ENCODE measurements at regions not wholly inside any gene's neighbourhood (a gene's known extent, or its start where the extent isn't known, plus 50 kb on each side); places are given as distances from the start of the nearest gene placed in this dataset.
A peak's percentile ranks its signal among the peaks of the same experiment; 100 is the strongest.

DNA sequence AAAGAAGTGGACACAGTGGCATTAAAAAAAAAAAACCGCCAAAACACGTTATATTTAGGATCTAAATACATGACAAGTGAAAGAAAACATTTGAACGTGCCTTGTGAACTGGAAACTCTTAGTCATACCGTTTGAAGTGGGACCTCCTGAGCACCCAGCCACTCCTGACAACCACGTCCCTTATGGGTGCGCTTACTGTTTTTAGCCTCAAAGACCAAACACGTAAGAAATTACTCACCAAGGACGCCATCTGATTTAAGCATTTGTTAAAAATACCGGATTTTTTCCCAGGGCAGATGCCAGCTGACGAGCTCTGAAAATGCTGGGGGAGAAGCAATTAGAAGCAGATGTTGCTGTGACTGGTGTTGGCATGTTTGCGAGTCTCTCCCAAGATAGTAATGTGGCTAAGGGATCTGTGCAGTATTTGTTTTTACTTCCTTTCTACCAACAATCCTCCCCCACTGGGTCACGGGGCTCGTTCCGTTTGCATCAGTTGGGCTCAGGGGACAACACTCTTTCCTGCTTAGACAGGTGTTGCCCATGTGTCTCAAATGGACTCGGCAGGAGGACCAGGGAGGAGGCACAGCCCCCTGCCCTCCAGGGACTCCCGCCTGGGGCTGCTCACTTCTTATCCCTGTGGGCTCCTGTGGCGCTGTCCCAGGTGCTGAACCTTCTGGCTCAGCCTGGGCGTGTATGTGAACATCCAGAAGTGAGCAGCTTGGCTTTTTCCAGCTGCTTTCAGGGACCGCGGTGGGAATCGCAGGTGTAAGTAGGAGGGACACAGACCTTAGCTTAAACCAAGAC lies 101.0 kb downstream of the BEGAIN start (continued):
- TF ChIP-seq, protein P1, sequence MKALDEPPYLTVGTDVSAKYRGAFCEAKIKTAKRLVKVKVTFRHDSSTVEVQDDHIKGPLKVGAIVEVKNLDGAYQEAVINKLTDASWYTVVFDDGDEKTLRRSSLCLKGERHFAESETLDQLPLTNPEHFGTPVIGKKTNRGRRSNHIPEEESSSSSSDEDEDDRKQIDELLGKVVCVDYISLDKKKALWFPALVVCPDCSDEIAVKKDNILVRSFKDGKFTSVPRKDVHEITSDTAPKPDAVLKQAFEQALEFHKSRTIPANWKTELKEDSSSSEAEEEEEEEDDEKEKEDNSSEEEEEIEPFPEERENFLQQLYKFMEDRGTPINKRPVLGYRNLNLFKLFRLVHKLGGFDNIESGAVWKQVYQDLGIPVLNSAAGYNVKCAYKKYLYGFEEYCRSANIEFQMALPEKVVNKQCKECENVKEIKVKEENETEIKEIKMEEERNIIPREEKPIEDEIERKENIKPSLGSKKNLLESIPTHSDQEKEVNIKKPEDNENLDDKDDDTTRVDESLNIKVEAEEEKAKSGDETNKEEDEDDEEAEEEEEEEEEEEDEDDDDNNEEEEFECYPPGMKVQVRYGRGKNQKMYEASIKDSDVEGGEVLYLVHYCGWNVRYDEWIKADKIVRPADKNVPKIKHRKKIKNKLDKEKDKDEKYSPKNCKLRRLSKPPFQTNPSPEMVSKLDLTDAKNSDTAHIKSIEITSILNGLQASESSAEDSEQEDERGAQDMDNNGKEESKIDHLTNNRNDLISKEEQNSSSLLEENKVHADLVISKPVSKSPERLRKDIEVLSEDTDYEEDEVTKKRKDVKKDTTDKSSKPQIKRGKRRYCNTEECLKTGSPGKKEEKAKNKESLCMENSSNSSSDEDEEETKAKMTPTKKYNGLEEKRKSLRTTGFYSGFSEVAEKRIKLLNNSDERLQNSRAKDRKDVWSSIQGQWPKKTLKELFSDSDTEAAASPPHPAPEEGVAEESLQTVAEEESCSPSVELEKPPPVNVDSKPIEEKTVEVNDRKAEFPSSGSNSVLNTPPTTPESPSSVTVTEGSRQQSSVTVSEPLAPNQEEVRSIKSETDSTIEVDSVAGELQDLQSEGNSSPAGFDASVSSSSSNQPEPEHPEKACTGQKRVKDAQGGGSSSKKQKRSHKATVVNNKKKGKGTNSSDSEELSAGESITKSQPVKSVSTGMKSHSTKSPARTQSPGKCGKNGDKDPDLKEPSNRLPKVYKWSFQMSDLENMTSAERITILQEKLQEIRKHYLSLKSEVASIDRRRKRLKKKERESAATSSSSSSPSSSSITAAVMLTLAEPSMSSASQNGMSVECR (CRISPR knock-in tag; IDR thresholded peaks at IDR 0.05; ENCODE audit: borderline replicate concordance), result peak; percentile 32; the same call in 1 of the 2 replicates
- TF ChIP-seq ZNF512 (CRISPR knock-in tag; IDR thresholded peaks at IDR 0.05; ENCODE audit: borderline replicate concordance) (no peak), E2F4 (CRISPR knock-in tag; IDR thresholded peaks at IDR 0.05; ENCODE audit: borderline replicate concordance, low read depth) (no peak), ZNF317 (CRISPR knock-in tag; IDR thresholded peaks at IDR 0.05; ENCODE audit: borderline replicate concordance, low read depth) (0 out of 2 replicates have a peak, but pooled peaks have one; percentile 34), GRHL2 (CRISPR knock-in tag; IDR thresholded peaks at IDR 0.05; ENCODE audit: insufficient replicate concordance, severe bottlenecking) (no peak), CREM (CRISPR knock-in tag; IDR thresholded peaks at IDR 0.05) (peak; percentile 73), ESRRA (CRISPR knock-in tag; IDR thresholded peaks at IDR 0.05; ENCODE audit: borderline replicate concordance) (peak; percentile 81; the same call in 1 of the 2 replicates), FOXP1 (CRISPR knock-in tag; IDR thresholded peaks at IDR 0.05; ENCODE audit: borderline replicate concordance) (peak; percentile 67), IRF2 (CRISPR knock-in tag; IDR thresholded peaks at IDR 0.05; ENCODE audit: borderline replicate concordance, low read depth) (no peak)
- TF ChIP-seq, protein P2, sequence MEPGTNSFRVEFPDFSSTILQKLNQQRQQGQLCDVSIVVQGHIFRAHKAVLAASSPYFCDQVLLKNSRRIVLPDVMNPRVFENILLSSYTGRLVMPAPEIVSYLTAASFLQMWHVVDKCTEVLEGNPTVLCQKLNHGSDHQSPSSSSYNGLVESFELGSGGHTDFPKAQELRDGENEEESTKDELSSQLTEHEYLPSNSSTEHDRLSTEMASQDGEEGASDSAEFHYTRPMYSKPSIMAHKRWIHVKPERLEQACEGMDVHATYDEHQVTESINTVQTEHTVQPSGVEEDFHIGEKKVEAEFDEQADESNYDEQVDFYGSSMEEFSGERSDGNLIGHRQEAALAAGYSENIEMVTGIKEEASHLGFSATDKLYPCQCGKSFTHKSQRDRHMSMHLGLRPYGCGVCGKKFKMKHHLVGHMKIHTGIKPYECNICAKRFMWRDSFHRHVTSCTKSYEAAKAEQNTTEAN (CRISPR knock-in tag; IDR thresholded peaks at IDR 0.05), result no peak
- TF ChIP-seq, protein P3, sequence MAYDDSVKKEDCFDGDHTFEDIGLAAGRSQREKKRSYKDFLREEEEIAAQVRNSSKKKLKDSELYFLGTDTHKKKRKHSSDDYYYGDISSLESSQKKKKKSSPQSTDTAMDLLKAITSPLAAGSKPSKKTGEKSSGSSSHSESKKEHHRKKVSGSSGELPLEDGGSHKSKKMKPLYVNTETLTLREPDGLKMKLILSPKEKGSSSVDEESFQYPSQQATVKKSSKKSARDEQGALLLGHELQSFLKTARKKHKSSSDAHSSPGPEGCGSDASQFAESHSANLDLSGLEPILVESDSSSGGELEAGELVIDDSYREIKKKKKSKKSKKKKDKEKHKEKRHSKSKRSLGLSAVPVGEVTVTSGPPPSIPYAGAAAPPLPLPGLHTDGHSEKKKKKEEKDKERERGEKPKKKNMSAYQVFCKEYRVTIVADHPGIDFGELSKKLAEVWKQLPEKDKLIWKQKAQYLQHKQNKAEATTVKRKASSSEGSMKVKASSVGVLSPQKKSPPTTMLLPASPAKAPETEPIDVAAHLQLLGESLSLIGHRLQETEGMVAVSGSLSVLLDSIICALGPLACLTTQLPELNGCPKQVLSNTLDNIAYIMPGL (CRISPR knock-in tag; IDR thresholded peaks at IDR 0.05), result no peak
- TF ChIP-seq, protein P4, sequence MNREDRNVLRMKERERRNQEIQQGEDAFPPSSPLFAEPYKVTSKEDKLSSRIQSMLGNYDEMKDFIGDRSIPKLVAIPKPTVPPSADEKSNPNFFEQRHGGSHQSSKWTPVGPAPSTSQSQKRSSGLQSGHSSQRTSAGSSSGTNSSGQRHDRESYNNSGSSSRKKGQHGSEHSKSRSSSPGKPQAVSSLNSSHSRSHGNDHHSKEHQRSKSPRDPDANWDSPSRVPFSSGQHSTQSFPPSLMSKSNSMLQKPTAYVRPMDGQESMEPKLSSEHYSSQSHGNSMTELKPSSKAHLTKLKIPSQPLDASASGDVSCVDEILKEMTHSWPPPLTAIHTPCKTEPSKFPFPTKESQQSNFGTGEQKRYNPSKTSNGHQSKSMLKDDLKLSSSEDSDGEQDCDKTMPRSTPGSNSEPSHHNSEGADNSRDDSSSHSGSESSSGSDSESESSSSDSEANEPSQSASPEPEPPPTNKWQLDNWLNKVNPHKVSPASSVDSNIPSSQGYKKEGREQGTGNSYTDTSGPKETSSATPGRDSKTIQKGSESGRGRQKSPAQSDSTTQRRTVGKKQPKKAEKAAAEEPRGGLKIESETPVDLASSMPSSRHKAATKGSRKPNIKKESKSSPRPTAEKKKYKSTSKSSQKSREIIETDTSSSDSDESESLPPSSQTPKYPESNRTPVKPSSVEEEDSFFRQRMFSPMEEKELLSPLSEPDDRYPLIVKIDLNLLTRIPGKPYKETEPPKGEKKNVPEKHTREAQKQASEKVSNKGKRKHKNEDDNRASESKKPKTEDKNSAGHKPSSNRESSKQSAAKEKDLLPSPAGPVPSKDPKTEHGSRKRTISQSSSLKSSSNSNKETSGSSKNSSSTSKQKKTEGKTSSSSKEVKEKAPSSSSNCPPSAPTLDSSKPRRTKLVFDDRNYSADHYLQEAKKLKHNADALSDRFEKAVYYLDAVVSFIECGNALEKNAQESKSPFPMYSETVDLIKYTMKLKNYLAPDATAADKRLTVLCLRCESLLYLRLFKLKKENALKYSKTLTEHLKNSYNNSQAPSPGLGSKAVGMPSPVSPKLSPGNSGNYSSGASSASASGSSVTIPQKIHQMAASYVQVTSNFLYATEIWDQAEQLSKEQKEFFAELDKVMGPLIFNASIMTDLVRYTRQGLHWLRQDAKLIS (CRISPR knock-in tag; IDR thresholded peaks at IDR 0.05; ENCODE audit: borderline replicate concordance), result no peak
